Muscle layer of duodenum (tissue), 2 donors: ENCODE measurements at regions not wholly inside any gene's neighbourhood (a gene's known extent, or its start where the extent isn't known, plus 50 kb on each side); places are given as distances from the start of the nearest gene placed in this dataset.

ENCODE experiments used
- H3K27ac ChIP-seq: one replicate; pipeline ENCODE4 v1.7.0; 2013; ENCODE audit warnings: mild to moderate bottlenecking, low read length
- H3K27me3 ChIP-seq: one replicate; pipeline ENCODE4 v1.7.0; 2013; ENCODE audit warnings: low read depth, mild to moderate bottlenecking, control low read depth, low read length
- H3K36me3 ChIP-seq, 2 donors: one replicate each; pipeline ENCODE4 v1.7.0; 2013; ENCODE audit warnings: low read length in 2 of 2, control low read depth in 1 of 2, mild to moderate bottlenecking in 1 of 2; ENCODE audit not compliant: insufficient read depth in 2 of 2, control insufficient read depth in 1 of 2
- H3K4me1 ChIP-seq, 2 donors: one replicate each; pipeline ENCODE4 v1.7.0; 2013; ENCODE audit warnings: low read length in 2 of 2, mild to moderate bottlenecking in 2 of 2, control low read depth in 1 of 2, moderate library complexity in 1 of 2; ENCODE audit not compliant: insufficient read depth in 2 of 2, control insufficient read depth in 1 of 2
- H3K4me3 ChIP-seq, 2 donors: one replicate each; pipeline ENCODE4 v1.7.0; 2013; ENCODE audit warnings: low read length in 2 of 2, low read depth in 1 of 2, mild to moderate bottlenecking in 1 of 2
- H3K9me3 ChIP-seq, 2 donors: one replicate each; pipeline ENCODE4 v1.7.0; 2013; ENCODE audit warnings: low read length in 2 of 2, control low read depth in 1 of 2, mild to moderate bottlenecking in 1 of 2; ENCODE audit not compliant: control insufficient read depth in 1 of 2
- donor health status: healthy.

GRCh38 chr14:104252256-104253215 is 114.1 kb downstream of the KIF26A start:
- H3K4me1 ChIP-seq, result no peaks in the 10 kb centered on the region
- H3K4me3 ChIP-seq, result no peak overlapping the region
- no peaks in the 10 kb centered on the region for H3K9me3 ChIP-seq
- H3K27me3 ChIP-seq, result no peaks in the 10 kb centered on the region
- H3K27ac ChIP-seq, result no peak overlapping the region
- no peaks in the 10 kb centered on the region for H3K36me3 ChIP-seq

- H3K27ac ChIP-seq, result no peak overlapping the region
- H3K27me3 ChIP-seq, result no peaks in the 10 kb centered on the region
- H3K36me3 ChIP-seq, result no peaks in the 10 kb centered on the region
- no peak overlapping the region for H3K4me3 ChIP-seq
- no peaks in the 10 kb centered on the region for H3K4me1 ChIP-seq
- H3K9me3 ChIP-seq, result no peaks in the 10 kb centered on the region
Measured at GRCh38 chr14:104253223-104253822, 114.9 kb downstream of the KIF26A start.

GRCh38 chr14:104253901-104254353 is 115.5 kb downstream of the KIF26A start:
- Histone ChIP-seq H3K36me3 (no peaks in the 10 kb centered on the region), H3K4me1 (no peaks in the 10 kb centered on the region), H3K9me3 (no peaks in the 10 kb centered on the region), H3K4me3 (no peak overlapping the region), H3K27ac (no peak overlapping the region), H3K27me3 (no peaks in the 10 kb centered on the region)

- no peaks in the 10 kb centered on the region for H3K27me3 ChIP-seq
- no peaks in the 10 kb centered on the region for H3K4me1 ChIP-seq
- H3K4me3 ChIP-seq, result no peak overlapping the region
- H3K9me3 ChIP-seq, result peaks cover 0 to 2% of the 10 kb centered on the region in 2 donors
- H3K36me3 ChIP-seq, result no peaks in the 10 kb centered on the region
- H3K27ac ChIP-seq, result no peak overlapping the region
Measured at GRCh38 chr14:104254735-104255400, 116.5 kb downstream of the KIF26A start.

GRCh38 chr14:104256025-104256424 is 117.6 kb downstream of the KIF26A start:
- H3K27ac ChIP-seq, result no peak overlapping the region
- H3K36me3 ChIP-seq, result no peaks in the 10 kb centered on the region
- H3K4me1 ChIP-seq, result no peaks in the 10 kb centered on the region
- peaks cover 0 to 5% of the 10 kb centered on the region in 2 donors for H3K9me3 ChIP-seq
- H3K27me3 ChIP-seq, result no peaks in the 10 kb centered on the region
- H3K4me3 ChIP-seq, result no peak overlapping the region

GRCh38 chr14:104262515-104263514 is 124.4 kb downstream of the KIF26A start:
- Histone ChIP-seq H3K9me3 (peaks cover 0 to 10% of the 10 kb centered on the region in 2 donors), H3K4me1 (no peaks in the 10 kb centered on the region), H3K27ac (no peak overlapping the region), H3K4me3 (no peak overlapping the region), H3K27me3 (no peaks in the 10 kb centered on the region), H3K36me3 (no peaks in the 10 kb centered on the region)

- Histone ChIP-seq H3K9me3 (peaks cover 0 to 10% of the 10 kb centered on the region in 2 donors), H3K27ac (no peak overlapping the region), H3K4me3 (no peak overlapping the region), H3K4me1 (no peaks in the 10 kb centered on the region), H3K36me3 (no peaks in the 10 kb centered on the region), H3K27me3 (no peaks in the 10 kb centered on the region)
Measured at GRCh38 chr14:104263675-104264358, 125.4 kb downstream of the KIF26A start.

GRCh38 chr14:104264495-104265265 is 126.3 kb downstream of the KIF26A start:
- Histone ChIP-seq H3K9me3 (peaks cover 0 to 10% of the 10 kb centered on the region in 2 donors), H3K4me1 (no peaks in the 10 kb centered on the region), H3K36me3 (no peaks in the 10 kb centered on the region), H3K27me3 (no peaks in the 10 kb centered on the region), H3K27ac (no peak overlapping the region), H3K4me3 (no peak overlapping the region)

GRCh38 chr14:104265918-104266630 is 127.7 kb downstream of the KIF26A start:
- Histone ChIP-seq H3K27ac (no peak overlapping the region), H3K36me3 (no peaks in the 10 kb centered on the region), H3K9me3 (peaks cover 0 to 5% of the 10 kb centered on the region in 2 donors), H3K27me3 (no peaks in the 10 kb centered on the region), H3K4me3 (no peak overlapping the region), H3K4me1 (no peaks in the 10 kb centered on the region)
